Activated T-cell treated with anti-CD3 and anti-CD28 coated beads for 48 hours (primary cell): ENCODE measurements at regions not wholly inside any gene's neighbourhood (a gene's known extent, or its start where the extent isn't known, plus 50 kb on each side); places are given as distances from the start of the nearest gene placed in this dataset.

Experiments
- DNase-seq: peaks from one replicate; pipeline ENCODE4 v3.0.0-alpha.2; 2020; ENCODE audit warnings: low read depth

DNA sequence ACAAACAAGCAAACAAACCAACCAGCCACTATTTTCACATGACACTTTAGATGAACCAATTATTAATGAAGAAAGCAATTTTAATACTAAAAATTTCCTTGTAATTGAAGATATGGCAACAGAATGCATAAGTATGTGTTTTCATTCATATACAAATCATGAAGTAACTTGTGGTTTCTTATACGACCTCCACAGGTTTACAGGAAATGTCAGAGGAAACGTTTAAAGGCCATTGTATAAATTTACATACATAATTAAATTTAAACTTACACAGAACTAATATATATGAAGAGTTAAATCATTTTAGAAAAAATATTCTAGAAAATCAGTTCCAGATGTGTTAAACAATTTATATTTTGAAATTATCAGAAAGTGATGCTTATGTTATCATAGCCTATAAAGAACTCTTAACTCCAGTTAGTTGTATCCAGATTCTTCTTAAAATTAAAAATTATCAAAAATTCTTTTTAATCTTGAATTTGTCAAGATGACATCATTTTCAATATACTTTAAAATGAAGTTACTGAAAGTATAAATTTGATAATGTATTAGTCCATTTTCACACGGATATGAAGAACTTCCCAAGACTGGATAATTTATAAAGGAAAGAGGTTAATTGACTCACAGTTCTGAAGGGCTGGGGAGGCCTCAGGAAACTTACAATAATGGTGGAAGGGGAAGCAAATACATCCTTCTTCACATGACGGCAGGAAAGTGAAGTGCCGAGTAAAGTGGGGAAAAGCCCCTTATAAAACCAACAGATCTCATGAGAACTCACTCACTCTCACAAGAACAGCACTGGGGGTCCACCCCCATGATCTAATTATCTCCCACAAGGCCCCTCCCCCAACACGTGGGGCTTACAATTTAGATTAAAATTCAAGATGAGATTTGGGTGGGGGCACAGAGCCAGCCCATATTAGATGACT is 192.0 kb downstream of the PIK3R1 start:
- no peak for DNase-seq

DNA sequence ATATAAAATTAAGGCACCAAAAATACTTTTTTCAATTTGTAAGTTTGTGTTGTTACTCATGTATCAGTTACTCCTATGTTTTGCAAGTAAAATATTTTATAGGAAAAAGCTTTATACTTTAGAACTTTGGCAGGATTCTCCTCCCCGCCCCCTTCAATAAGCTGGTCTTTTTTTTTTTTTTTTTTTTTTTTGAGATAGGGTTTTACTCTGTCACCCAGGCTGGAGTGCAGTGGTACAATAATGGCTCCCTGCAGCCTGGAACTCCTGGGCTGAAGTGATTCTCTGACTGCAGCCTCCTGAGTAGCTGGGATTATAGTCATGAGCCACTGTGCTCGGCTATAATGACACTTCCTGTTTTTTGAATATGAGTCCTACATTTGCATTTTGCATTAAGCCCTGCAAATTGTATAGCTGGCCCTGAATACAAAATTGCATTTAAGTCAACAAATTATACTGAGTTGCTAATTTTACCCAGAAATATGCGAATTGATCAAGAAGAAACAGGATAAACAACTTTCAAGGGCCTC is 192.9 kb downstream of the PIK3R1 start:
- no peak for DNase-seq

DNA sequence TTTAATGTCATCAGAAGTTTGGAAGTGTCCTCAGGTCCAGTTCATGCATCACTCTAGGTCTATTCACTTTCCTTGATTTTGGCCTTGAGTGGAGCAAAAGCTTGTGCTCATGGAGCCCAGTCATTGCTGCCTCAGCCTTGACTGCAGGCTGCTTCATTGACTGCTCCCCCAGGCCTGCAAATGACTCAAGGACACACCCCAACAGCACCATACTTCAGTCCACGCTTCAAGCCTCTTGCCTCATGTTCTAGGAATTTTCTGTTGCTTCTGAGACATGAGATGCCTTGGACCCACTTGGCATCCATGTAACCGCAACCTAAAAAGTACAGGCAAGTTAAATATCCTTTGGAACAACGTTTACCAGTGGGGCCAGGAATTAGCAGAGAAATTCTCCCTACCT is 193.7 kb downstream of the PIK3R1 start:
- no peak for DNase-seq

DNA sequence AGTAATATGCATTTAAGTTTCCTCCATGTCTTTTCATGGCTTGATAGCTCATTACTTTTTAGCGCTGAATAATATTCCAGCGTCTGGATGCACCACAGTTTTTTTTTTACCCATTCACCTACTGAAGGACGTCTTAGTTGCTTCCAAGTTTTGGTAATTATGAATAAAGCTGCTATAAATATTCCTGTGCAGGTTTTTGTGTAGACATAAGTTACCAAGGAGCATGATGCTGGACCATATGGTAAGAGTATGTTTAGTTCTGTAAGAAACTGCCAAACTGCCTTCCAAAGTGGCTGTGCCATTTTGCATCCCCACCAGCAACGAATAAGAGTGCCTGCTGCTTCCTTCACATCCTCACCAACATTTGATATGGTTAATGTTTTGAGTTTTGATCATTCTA is 195.6 kb downstream of the PIK3R1 start:
- DNase-seq = no peak

DNA sequence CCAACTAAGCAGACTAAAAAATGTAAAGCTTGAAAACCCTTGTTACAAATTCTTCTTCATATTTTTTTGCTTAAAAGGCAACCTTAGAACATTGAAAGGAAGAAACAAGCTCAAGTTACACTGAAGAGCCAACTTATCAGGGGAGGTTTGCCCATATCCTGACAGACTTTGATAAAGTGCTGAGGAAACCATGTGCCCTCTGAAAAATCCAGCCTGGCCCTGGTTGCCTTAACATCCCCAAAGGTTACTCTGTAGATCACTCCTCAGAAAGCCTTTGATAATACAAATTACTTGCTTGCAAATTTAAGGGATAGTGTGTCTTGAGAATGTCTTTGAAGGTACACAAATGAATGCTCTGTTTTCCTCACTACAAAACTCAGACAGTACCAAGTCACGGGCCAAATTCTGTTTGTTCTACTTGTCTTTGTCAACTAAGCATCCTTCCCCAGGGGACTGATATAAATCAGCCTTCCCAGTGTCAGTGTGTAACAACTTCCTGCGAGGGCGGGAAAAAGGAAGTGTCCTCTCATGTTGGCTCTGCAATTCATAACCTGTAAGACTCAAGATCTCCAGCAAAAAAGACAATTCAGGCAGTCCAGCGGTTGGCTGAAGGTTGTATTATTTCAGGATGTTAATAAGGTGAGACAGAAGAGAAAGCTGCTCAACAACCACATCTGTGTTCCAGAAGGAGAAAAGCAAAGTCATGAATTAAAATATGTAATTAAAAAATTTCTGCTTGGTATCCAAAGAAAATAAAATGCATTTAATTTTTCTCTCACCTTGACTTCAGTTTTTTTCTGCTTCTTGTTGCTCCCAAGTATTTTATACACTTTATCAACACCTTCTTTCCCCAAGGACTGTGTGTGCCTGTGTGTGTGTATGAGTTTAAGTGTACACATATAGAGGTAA is 199.9 kb downstream of the PIK3R1 start:
- no peak for DNase-seq

DNA sequence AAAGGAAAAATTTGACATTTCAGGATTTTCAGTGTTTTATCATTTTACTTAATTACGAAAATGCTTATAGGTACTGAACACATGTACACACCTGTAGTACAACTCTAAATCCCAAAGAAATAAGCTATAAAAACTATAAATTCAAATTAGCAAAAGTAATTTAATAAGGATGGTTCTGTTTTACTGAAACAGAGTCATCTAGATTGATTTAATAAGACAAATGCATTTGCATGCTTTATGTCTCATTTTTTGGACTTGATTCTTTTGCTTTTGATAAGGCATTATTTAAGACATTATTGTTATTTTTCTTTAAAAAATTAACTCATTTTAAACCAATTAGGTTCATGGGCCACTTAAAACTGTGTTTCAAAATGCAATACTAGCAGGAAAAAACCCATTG is 201.2 kb downstream of the PIK3R1 start:
- no peak for DNase-seq

DNA sequence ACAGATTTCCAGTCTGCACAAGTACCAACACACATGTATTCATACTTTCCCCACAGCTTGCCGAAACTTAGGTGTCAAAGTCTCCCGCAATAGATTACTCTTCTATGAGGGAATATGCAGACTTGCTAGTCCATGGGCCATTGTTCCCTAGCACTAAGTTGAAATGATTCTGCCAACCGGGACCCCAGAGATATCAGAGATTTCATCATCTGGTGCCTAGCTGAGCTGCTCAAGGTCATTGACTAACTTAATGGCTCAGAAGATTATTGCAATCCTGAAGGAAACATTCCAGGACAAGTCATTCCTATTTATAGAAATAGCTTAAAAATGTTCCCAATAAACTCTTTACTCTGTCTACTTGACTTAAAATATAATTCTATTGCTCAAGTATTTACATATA is 202.6 kb downstream of the PIK3R1 start:
- no peak for DNase-seq

DNA sequence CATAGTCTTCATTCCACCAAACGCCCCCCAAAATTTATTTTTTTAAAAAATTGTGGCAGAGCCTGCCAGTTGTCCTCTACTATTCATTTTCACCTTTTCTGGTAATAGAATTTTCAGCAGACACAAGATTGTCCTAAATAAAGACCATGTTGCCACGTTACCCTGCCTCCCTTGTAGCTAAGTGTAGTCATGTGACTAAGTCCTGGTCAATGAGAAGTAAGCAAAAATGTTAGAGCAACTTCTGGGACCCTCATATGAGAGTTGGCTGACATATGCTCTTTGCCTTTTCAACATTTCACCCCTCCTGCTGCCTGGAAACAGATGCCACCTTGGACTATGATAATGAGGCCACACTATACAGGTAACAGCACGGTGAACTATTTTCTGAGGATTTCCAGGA is 203.1 kb downstream of the PIK3R1 start:
- no peak for DNase-seq

DNA sequence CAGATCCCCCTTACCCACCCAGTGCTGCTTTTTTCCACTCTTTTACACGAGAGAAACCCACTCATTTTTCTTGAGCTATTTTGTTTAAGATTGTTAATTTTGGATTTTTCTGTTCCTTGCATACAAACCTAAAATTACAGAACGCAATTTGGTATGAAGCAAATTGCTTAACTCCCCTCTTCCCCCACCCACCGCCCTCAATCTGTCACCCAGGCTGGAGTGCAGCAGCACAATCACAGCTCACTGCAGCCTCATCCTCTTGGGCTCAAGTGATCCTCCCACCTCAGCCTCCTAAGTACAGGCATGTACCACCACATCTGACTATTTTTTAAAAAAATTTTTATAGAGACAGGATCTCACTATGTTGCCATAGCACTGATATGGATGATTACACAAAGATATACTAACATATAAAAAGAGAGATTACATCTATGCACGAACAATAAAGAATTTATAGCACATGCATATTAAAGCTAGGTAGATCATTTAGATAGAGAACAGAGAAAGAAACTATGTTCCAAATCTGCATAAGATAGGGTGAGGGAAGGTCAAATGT is 203.6 kb downstream of the PIK3R1 start:
- DNase-seq = no peak

DNA sequence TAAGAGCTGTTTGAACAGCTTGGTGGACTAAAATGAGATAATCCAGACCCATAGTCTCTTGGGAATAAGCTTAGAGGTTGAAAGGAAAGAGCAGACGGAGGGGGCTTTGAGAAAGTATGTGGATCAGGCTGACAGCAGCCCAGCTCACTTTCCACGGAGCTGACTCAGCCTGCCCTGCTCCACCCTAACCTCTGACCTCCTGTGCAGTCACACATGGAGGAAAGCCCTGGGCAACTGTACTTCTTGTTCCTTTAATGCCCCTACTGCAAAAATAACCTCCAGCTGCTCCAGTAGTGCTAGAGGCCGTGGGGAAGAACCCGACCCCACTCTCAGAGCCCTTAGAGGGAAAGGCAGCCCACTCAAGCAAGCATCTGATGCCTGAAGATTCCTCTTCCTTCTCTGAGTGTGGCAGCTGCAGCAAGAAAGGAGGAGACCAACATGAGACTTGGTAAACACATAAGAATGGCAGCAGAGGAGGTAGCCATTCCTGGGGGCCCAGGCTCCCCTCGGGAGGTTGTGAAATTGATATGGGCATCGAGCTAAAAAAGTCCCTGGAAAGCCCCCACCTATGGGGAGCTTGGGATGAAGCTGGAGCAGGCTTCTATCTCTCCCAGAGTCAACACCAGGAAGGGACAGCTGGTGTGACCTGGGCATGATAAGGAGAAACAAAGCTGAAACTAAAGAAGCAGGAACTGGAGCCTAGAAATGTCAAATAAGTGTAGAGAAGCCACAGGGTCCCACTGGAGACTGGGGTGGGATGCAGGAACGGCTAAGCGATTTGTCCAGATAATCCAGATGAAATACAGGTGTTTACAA is 204.3 kb downstream of the PIK3R1 start:
- no peak for DNase-seq

DNA sequence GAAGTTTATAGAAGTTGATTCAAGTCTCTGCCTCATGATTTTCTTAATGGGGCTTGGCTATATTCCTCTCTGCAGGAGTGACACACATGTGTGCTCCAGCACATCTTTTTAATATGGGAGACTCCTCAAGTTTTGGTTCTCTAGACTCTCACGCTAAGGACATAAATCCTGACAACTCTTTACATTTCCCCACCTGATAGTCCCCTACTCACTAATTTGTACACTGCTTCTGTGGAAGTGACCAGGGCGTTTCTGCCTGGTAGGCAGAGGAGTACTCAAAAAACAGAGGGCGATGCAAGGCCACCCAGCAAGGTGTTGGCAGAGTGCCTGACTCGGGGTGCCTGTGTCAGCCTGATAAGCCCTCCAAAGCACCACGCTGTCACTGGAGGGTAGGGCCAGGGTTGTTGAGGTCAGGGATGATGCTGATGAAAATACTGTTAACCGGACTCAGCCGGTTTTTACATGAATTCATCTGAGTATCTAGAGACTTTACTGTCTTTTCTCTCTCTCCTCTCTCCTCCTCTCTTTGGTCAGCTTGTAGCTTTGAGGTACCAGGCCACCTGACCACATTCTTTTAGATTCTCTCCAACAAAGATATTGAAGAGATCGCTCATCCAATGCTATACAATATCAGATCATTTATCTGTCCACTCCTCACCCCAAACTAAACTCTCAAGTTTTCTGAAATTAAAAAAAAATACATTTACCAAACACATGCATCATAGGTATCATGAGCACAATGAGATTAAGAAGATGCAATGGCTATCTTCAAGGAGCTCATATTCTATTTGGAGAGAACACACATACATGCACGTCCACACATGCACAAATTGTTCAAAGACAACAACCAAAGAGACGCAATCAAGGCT is 205.2 kb downstream of the PIK3R1 start:
- no peak for DNase-seq

DNA sequence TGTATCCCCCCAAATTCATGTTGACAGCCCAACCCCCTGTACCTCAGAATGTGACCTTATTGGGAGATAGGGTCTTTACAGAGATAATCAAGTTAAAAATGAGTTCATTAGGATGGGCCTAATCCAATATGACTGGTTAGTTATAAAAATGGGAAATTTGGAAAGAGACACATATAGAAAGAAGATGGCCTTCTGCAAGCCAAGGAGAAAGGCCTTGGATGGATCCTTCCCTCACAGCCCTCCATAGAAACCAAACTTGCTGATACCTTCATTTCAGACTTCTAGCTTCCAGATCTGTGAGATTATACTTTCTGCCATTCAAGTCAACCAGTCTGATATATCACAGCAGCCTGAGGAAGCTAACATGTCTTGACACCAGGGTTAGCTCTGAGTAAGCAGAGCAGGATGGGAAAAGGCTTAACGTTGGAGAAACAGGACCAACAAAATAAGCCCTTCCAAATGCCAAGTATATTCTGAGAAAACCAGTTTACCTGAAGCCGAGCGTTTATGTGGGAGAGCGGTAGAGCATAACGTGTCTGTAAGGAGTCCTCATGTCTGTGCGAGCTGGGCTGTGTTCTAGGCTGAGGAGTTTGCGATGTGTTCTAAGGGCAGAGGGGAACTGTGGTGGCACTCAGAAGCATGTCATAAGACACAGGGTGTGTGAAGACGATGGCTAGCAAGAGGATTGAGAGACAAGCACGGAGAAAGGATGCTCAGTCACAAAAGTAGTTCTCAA is 206.1 kb downstream of the PIK3R1 start:
- no peak for DNase-seq

DNA sequence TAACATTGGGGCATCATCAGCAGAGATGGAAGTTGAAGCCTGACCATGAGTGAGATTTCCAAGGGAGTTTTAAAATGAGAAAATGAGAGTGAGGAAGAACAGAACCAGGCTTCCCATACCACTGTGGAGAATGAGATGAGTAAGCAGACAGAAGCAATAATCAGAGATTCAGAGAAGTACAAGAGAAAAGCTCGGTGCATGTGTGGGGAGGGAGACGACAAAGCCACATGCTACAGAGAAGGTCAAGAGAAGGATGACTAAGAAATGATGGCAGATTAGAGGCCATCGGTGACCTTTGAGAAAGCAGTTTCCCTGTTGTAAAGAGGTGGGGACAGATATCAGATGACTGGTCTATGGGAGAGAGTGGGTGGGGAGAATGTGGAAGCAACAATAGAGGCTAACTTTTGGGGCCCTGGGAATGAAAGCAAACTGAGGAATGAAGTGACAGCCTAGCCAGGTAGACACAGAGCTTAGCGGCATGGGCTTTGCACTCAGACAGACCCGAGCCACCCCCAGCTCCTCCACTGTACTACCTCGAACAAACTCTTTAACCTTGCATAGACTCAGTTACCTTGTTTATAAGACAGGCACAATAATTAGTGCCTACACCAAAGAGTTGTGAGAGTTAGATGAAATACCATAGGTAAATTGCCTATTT is 207.7 kb downstream of the PIK3R1 start:
- DNase-seq = no peak

DNA sequence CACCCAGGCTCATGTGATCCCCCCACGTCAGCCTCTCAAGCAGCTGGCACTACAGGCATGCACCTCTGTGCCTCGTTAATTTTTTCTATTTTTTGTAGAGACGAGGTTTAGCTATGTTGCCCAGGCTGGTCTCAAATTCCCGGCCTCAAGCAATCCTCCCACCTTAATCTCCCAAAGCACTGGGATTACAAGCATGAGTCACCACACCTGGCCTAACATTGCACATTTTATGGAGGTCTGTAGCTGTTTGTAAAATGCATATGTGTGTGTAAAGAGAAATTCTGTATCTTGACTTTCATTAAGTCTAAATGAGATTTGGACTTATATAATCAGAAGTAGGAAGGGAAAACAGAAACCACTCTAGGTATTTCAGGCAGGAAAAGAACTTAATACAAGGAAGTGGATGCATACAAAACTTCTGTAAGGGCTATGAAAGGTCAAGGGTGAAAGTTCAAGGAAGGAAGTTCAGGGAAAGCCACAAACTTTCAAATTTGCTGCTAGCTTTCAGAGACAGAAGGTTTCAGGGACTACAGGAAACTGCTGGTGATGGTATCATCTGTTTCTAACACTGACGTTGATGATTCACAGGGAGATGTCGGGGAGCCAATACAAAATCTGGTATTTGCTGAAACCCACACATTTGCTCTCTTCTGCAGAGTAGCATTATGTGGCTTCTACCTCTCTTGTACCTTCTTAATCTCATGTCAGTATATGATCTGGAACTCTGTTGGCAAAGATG is 209.4 kb downstream of the PIK3R1 start:
- no peak for DNase-seq

DNA sequence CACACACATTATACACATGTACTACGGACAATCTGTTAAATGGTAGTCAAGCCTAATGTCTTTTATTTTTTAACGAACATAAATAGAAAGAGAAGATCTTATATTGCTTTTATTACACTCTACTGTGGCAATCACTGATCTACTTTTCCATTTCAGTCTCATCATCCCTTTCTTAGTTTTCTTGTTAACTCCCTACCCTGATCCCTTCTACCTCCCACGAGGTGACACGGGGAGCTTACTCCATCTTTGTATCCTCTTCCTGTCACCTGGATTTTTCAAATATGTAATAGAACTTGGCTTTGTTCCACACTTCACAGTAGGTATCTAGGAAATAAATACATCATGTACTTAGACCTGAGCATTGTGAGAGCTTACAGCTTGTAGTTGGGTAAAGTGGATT is 211.0 kb downstream of the PIK3R1 start:
- no peak for DNase-seq

DNA sequence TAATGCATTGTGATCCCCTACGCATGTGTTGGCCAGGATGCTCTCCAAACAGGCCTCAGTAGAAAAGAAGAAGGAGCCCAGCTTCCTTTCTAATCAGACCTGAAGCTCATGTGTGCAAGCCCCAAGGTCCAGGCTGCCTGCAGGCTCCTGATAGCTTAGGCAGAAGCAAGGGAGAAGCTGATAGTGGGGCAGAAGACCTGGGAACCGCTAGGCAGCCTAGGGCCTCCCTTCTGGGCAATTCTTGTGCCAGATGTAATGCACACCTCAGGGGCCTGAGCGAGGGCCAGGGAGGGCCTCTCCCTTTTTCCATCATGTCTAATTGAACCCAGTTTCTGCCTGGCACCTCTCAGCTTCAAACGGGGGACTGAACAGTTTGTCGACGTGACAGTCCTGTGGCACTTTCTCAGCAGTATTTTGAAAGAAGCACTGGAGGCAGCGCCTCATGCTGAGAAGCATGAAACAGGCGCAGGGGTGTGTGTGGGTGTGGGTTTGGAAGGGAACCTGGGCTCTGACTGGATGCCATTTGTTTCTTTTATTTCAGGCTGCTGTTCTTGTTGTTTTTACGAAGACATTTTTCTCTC is 212.8 kb downstream of the PIK3R1 start:
- DNase-seq = no peak

DNA sequence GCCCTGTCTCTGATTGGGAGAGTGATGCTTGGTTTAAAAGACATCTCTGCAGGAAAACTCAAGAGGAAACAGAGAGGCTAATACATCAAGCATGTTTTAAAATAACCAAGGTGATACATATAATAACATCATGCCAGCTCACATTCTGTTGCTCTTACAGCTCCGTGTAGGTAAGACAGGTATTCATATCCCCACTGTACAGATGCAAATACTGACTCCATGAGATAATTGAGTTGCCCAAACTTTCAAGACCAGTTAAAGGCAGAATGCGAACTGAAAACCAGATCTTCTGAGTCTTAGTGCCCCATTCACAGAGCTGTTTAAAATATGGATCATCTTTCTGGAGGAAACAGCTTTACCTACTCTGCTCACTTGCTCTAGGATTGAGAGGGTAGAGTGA is 214.0 kb downstream of the PIK3R1 start:
- DNase-seq = no peak

DNA sequence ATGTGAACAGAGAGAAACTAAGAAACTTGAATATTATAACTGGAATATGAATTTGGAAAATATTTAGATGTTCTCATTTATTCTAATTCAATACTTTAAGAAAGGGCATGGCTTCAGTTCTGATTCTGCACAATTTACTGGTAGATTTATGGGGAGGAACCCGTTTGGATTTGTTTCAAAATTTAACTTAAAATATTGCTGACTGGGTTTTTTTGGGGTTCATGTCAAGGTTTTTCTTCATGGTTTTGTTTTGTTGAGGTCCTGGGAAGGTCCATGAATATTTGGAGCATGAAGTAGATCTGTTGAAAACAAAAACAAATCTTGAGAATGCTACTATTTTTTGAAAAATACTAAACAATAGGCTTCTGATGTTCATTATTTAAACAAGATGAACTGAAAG is 214.7 kb downstream of the PIK3R1 start:
- DNase-seq = no peak
